ENCODE measurements at regions not wholly inside any gene's neighbourhood (a gene's known extent, or its start where the extent isn't known, plus 50 kb on each side); places are given as distances from the start of the nearest gene placed in this dataset.
A peak's percentile ranks its signal among the peaks of the same experiment; 100 is the strongest.
"Not testable (repeated sequence)": the region's sequence is repeated elsewhere in the genome, so short reads cannot be mapped to it uniquely, and the experiment has no call there.

- H3K4me2 ChIP-seq (ENCODE audit: low read length): no peak overlapping the region
- no peak overlapping the region for H3K27ac ChIP-seq (ENCODE audit: low read length)
- no peaks in the 10 kb centered on the region for H3K79me2 ChIP-seq (ENCODE audit: low read length)
- no peak for ATAC-seq
- TF ChIP-seq EZH2phosphoT487 (IDR thresholded peaks at IDR 0.05; ENCODE audit: borderline replicate concordance, low read length) (no peak), EZH2 (IDR thresholded peaks at IDR 0.05; ENCODE audit: low read length, unreplicated experiment) (no peak), CTCF (conservative IDR thresholded peaks at IDR 0.05; ENCODE audit: low read depth, low read length) (no peak)
- ChIA-PET POLR2A (ENCODE audit: unreplicated experiment) (no interaction called here), CTCF (no interaction called here)
- no peak overlapping the region for H2AFZ ChIP-seq (ENCODE audit: low read length)
- H4K20me1 ChIP-seq (ENCODE audit: low read length): no peaks in the 10 kb centered on the region
- H3K4me3 ChIP-seq (ENCODE audit: low read length): no peak overlapping the region
- H3K9me2 ChIP-seq (replicated peaks; ENCODE audit: low read length): no peaks in the 10 kb centered on the region
- H3K27me3 ChIP-seq (ENCODE audit: low read length): no peaks in the 10 kb centered on the region
- DNase-seq: no peak
- BruUV-seq (replicated peaks): no TSS peak
- no peaks in the 10 kb centered on the region for H3K36me3 ChIP-seq (ENCODE audit: low read depth, low read length)
- H3K4me1 ChIP-seq (ENCODE audit: insufficient read depth, low read length): no peaks in the 10 kb centered on the region
- H3K9ac ChIP-seq (ENCODE audit: low read length): no peak overlapping the region
- H3F3A ChIP-seq (ENCODE audit: low read length, unreplicated experiment): no peaks in the 10 kb centered on the region
- no peaks in the 10 kb centered on the region for H3K9me3 ChIP-seq (ENCODE audit: low read length)
- intact Hi-C loops (cut with micrococcal nuclease): no loop called here
Measured at GRCh38 chr16:86258713-86259112, 251.6 kb upstream of the FOXF1 start.

- no TSS peak for BruUV-seq (replicated peaks)
- no peak overlapping the region for H3K27ac ChIP-seq (ENCODE audit: low read length)
- intact Hi-C loops (cut with micrococcal nuclease): no loop called here
Measured at GRCh38 chr16:86259499-86259898, 250.8 kb upstream of the FOXF1 start.

GRCh38 chr16:86261379-86261778, 248.9 kb upstream of the FOXF1 start:
- no peaks in the 10 kb centered on the region for H3K9me2 ChIP-seq (replicated peaks; ENCODE audit: low read length)
- no peaks in the 10 kb centered on the region for H3K79me2 ChIP-seq (ENCODE audit: low read length)
- DNase-seq (peak; percentile 18), ATAC-seq (no peak)
- no peaks in the 10 kb centered on the region for H3F3A ChIP-seq (ENCODE audit: low read length, unreplicated experiment)
- TF ChIP-seq CTCF (conservative IDR thresholded peaks at IDR 0.05; ENCODE audit: low read depth, low read length) (no peak), EZH2phosphoT487 (IDR thresholded peaks at IDR 0.05; ENCODE audit: borderline replicate concordance, low read length) (no peak), EZH2 (IDR thresholded peaks at IDR 0.05; ENCODE audit: low read length, unreplicated experiment) (no peak)
- POLR2A ChIA-PET (ENCODE audit: unreplicated experiment): no interaction called here
- H4K20me1 ChIP-seq (ENCODE audit: low read length): no peaks in the 10 kb centered on the region
- H3K4me3 ChIP-seq (ENCODE audit: low read length): no peak overlapping the region
- H3K4me2 ChIP-seq (ENCODE audit: low read length): no peak overlapping the region
- no TSS peak for BruUV-seq (replicated peaks)
- no peaks in the 10 kb centered on the region for H3K9me3 ChIP-seq (ENCODE audit: low read length)
- no peak overlapping the region for H3K9ac ChIP-seq (ENCODE audit: low read length)
- H3K4me1 ChIP-seq (ENCODE audit: insufficient read depth, low read length): no peaks in the 10 kb centered on the region
- no peak overlapping the region for H2AFZ ChIP-seq (ENCODE audit: low read length)
- H3K27ac ChIP-seq (ENCODE audit: low read length): no peak overlapping the region
- CTCF ChIA-PET: no interaction called here
- H3K36me3 ChIP-seq (ENCODE audit: low read depth, low read length): no peaks in the 10 kb centered on the region
- intact Hi-C loops (cut with micrococcal nuclease): no loop called here
- H3K27me3 ChIP-seq (ENCODE audit: low read length): no peaks in the 10 kb centered on the region

More at GRCh38 chr16:86259499-86259898, 250.8 kb upstream of the FOXF1 start:
- Histone ChIP-seq H3K4me1 (ENCODE audit: insufficient read depth, low read length) (no peaks in the 10 kb centered on the region), H2AFZ (ENCODE audit: low read length) (no peak overlapping the region), H3K36me3 (ENCODE audit: low read depth, low read length) (no peaks in the 10 kb centered on the region), H3K9me3 (ENCODE audit: low read length) (no peaks in the 10 kb centered on the region), H3K4me3 (ENCODE audit: low read length) (no peak overlapping the region), H3K4me2 (ENCODE audit: low read length) (no peak overlapping the region), H3K9me2 (replicated peaks; ENCODE audit: low read length) (no peaks in the 10 kb centered on the region), H3F3A (ENCODE audit: low read length, unreplicated experiment) (no peaks in the 10 kb centered on the region), H4K20me1 (ENCODE audit: low read length) (no peaks in the 10 kb centered on the region), H3K27me3 (ENCODE audit: low read length) (no peaks in the 10 kb centered on the region), H3K9ac (ENCODE audit: low read length) (no peak overlapping the region), H3K79me2 (ENCODE audit: low read length) (no peaks in the 10 kb centered on the region)
- no peak for DNase-seq
- ATAC-seq: no peak
- no peak for TF ChIP-seq EZH2 (IDR thresholded peaks at IDR 0.05; ENCODE audit: low read length, unreplicated experiment)
- TF ChIP-seq CTCF (conservative IDR thresholded peaks at IDR 0.05; ENCODE audit: low read depth, low read length): no peak
- TF ChIP-seq EZH2phosphoT487 (IDR thresholded peaks at IDR 0.05; ENCODE audit: borderline replicate concordance, low read length): no peak
- POLR2A ChIA-PET (ENCODE audit: unreplicated experiment): no interaction called here
- CTCF ChIA-PET: no interaction called here

- H2AFZ ChIP-seq (ENCODE audit: low read length); BruUV-seq (replicated peaks); H3K4me2 ChIP-seq (ENCODE audit: low read length); H3K9ac ChIP-seq (ENCODE audit: low read length); intact Hi-C loops (cut with micrococcal nuclease); H3K79me2 ChIP-seq (ENCODE audit: low read length); H3K4me3 ChIP-seq (ENCODE audit: low read length); DNase-seq; H3K9me3 ChIP-seq (ENCODE audit: low read length); H3K36me3 ChIP-seq (ENCODE audit: low read depth, low read length); POLR2A ChIA-PET (ENCODE audit: unreplicated experiment); H3K4me1 ChIP-seq (ENCODE audit: insufficient read depth, low read length); H3K27me3 ChIP-seq (ENCODE audit: low read length); H4K20me1 ChIP-seq (ENCODE audit: low read length); ATAC-seq; H3K27ac ChIP-seq (ENCODE audit: low read length); H3F3A ChIP-seq (ENCODE audit: low read length, unreplicated experiment); H3K9me2 ChIP-seq (replicated peaks; ENCODE audit: low read length); CTCF ChIA-PET: not testable (repeated sequence)
Measured at GRCh38 chr16:86267657-86268056, 242.7 kb upstream of the FOXF1 start.

Measured in PC-3 (cell line).